Activated T-cell treated with anti-CD3 and anti-CD28 coated beads, Interleukin-2, amount 50 U/mL, for 72 hours (primary cell): ENCODE measurements at regions not wholly inside any gene's neighbourhood (a gene's known extent, or its start where the extent isn't known, plus 50 kb on each side); places are given as distances from the start of the nearest gene placed in this dataset.

ENCODE experiments used
- ATAC-seq, 2 donors: fragments of 150-1000 bp; cut with Tn5 transposase; replicated peaks in 1 of 2; 2 replicates each; pipeline ENCODE4 v1.10.0; 2021; ENCODE audit warnings: moderate library complexity in 2 of 2, mild to moderate bottlenecking in 1 of 2
- DNase-seq, 2 donors: peaks; one replicate each; pipeline ENCODE4 v3.0.0; 2021 to 2022; ENCODE audit warnings: mixed read lengths in 1 of 2
- H3K27ac Mint-ChIP-seq: one replicate; pipeline ENCODE4 v1.8.0; 2022; ENCODE audit warnings: mild to moderate bottlenecking, moderate library complexity, mixed read lengths
- H3K27me3 Mint-ChIP-seq: one replicate; pipeline ENCODE4 v1.8.0; 2022; ENCODE audit warnings: low read depth, mixed read lengths
- H3K36me3 Mint-ChIP-seq, 2 donors: one replicate each; pipeline ENCODE4 v1.8.0; 2022; ENCODE audit warnings: mixed read lengths in 2 of 2, mild to moderate bottlenecking in 1 of 2; ENCODE audit not compliant: insufficient read depth in 2 of 2
- H3K4me1 Mint-ChIP-seq: one replicate; pipeline ENCODE4 v1.8.0; 2022; ENCODE audit warnings: low read depth, mixed read lengths
- H3K4me3 Mint-ChIP-seq, 2 donors: one replicate each; pipeline ENCODE4 v1.8.0; 2022; ENCODE audit warnings: mild to moderate bottlenecking in 2 of 2, mixed read lengths in 2 of 2, moderate library complexity in 2 of 2
- H3K9me3 Mint-ChIP-seq, 2 donors: one replicate each; pipeline ENCODE4 v1.8.0; 2022; ENCODE audit warnings: mixed read lengths in 2 of 2

GRCh38 chr7:156478486-156478885, 162.1 kb upstream of the RNF32 start:
- Mint-ChIP-seq H3K27ac (no peak overlapping the region), H3K36me3 (no peaks in the 10 kb centered on the region), H3K27me3 (peaks cover 43% of the 10 kb centered on the region), H3K9me3 (no peaks in the 10 kb centered on the region), H3K4me1 (no peaks in the 10 kb centered on the region), H3K4me3 (no peak overlapping the region)
- no peak for ATAC-seq
- DNase-seq, result no peak

- no peaks in the 10 kb centered on the region for H3K36me3 Mint-ChIP-seq
- H3K4me1 Mint-ChIP-seq, result no peaks in the 10 kb centered on the region
- ATAC-seq, result no peak
- peaks cover 57% of the 10 kb centered on the region for H3K27me3 Mint-ChIP-seq
- no peak overlapping the region for H3K4me3 Mint-ChIP-seq
- no peak overlapping the region for H3K27ac Mint-ChIP-seq
- DNase-seq, result no peak
- no peaks in the 10 kb centered on the region for H3K9me3 Mint-ChIP-seq
Observed at GRCh38 chr7:156475666-156476065, 164.9 kb upstream of the RNF32 start.

- no peak for DNase-seq
- no peak overlapping the region for H3K4me3 Mint-ChIP-seq
- H3K27ac Mint-ChIP-seq, result no peak overlapping the region
- no peaks in the 10 kb centered on the region for H3K36me3 Mint-ChIP-seq
- peaks cover 57% of the 10 kb centered on the region for H3K27me3 Mint-ChIP-seq
- no peaks in the 10 kb centered on the region for H3K9me3 Mint-ChIP-seq
- no peak for ATAC-seq
- H3K4me1 Mint-ChIP-seq, result no peaks in the 10 kb centered on the region
Observed at GRCh38 chr7:156475179-156475578, 165.4 kb upstream of the RNF32 start.

DNA sequence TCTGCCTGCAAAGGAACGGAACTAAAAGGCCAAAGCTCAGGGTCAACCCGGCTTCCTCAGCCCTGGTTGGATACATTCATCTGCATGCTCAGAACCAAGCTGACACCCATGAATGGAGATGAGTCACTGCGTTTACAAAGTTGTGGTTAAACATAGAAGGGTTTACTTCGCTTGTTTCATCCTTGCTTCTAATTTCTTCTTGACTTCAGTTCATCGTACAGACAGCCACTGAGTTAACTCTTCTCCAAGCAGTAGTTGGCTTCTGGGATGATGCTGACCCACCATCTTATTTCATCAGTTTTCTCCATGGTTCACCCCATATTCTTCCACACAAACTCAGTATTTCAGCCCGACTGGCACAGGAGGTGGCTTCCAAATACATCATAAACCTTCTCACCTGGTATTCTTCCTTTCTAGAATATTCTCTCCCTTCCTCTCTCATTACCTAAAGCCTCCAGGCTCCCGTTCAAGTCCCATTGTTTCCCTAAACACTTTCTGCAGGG, 166.3 kb upstream of the RNF32 start:
- no peak overlapping the region for H3K27ac Mint-ChIP-seq
- DNase-seq (no peak), ATAC-seq (no peak)
- peaks cover 51% of the 10 kb centered on the region for H3K27me3 Mint-ChIP-seq
- no peaks in the 10 kb centered on the region for H3K36me3 Mint-ChIP-seq
- H3K9me3 Mint-ChIP-seq, result no peaks in the 10 kb centered on the region
- H3K4me3 Mint-ChIP-seq, result no peak overlapping the region
- no peaks in the 10 kb centered on the region for H3K4me1 Mint-ChIP-seq

GRCh38 chr7:156473476-156474240, 166.9 kb upstream of the RNF32 start:
- ATAC-seq, result no peak
- no peaks in the 10 kb centered on the region for H3K4me1 Mint-ChIP-seq

GRCh38 chr7:156472267-156472666, 168.3 kb upstream of the RNF32 start:
- H3K4me3 Mint-ChIP-seq, result no peak overlapping the region
- DNase-seq (no peak), ATAC-seq (no peak)
- H3K36me3 Mint-ChIP-seq, result no peaks in the 10 kb centered on the region
- no peaks in the 10 kb centered on the region for H3K9me3 Mint-ChIP-seq
- H3K27me3 Mint-ChIP-seq, result peaks cover 39% of the 10 kb centered on the region
- H3K4me1 Mint-ChIP-seq, result no peaks in the 10 kb centered on the region
- H3K27ac Mint-ChIP-seq, result no peak overlapping the region

More at GRCh38 chr7:156473476-156474240, 166.9 kb upstream of the RNF32 start:
- Mint-ChIP-seq H3K4me3 (no peak overlapping the region), H3K27me3 (peaks cover 46% of the 10 kb centered on the region), H3K9me3 (no peaks in the 10 kb centered on the region), H3K36me3 (no peaks in the 10 kb centered on the region), H3K27ac (no peak overlapping the region)
- peak; percentile 16 to 39 for DNase-seq

DNA sequence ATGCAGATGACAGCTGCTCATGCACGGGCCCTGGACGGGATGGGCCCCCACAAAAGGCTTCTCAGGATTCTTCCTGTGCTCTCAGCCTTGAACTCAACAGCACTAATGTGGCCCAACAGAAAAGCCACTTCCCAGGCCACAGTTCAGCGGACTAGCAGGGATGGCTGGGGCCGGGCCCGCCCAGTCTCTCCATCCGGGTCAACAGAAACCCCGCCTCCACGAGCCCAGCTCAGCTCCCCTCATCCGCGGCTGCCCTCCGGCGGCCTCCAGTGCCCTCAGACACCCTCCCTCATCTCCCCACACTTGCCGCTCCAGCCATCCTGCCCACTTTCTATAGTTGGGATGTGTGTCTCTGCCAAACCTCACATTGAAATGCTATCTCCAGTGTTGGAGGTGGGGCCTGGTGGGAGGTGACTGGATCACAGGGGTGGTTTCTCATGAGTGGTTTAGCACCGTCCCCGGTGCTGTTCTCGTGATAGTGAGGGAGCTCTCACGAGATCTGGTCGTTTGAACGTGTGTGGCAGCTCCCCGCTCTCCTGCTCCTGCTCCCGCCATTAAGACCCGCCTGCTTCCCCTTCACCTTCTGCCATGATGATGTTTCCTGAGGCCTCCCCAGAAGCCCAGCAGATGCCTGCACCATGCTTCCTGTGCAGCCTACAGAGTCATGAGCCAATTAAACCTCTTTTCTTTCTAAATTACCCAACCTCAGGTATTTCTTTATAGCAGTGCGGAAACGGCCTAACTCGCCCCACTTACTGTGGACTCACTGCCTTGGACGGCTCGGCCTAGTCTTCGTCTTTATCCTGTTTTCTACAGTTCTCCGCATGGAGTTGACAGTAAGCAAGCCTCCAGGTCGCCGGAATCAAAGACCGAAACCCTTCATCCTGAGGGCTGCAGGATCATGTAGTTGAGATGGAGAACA, 169.9 kb upstream of the RNF32 start:
- ATAC-seq (no peak), DNase-seq (no peak)
- Mint-ChIP-seq H3K4me3 (no peak overlapping the region), H3K9me3 (no peaks in the 10 kb centered on the region), H3K27ac (no peak overlapping the region), H3K36me3 (no peaks in the 10 kb centered on the region), H3K27me3 (peaks cover 34% of the 10 kb centered on the region), H3K4me1 (no peaks in the 10 kb centered on the region)

- H3K27me3 Mint-ChIP-seq, result peaks cover 4% of the 10 kb centered on the region
- H3K4me3 Mint-ChIP-seq, result no peak overlapping the region
- DNase-seq (no peak), ATAC-seq (no peak)
- no peaks in the 10 kb centered on the region for H3K9me3 Mint-ChIP-seq
- no peaks in the 10 kb centered on the region for H3K36me3 Mint-ChIP-seq
- H3K27ac Mint-ChIP-seq, result no peak overlapping the region
- no peaks in the 10 kb centered on the region for H3K4me1 Mint-ChIP-seq
Observed at GRCh38 chr7:156466955-156467625, 173.5 kb upstream of the RNF32 start.

- Mint-ChIP-seq H3K36me3 (no peaks in the 10 kb centered on the region), H3K27me3 (peaks cover 7% of the 10 kb centered on the region), H3K4me3 (no peak overlapping the region), H3K4me1 (no peaks in the 10 kb centered on the region), H3K9me3 (no peaks in the 10 kb centered on the region), H3K27ac (no peak overlapping the region)
- DNase-seq, result no peak
- no peak for ATAC-seq
Observed at GRCh38 chr7:156466272-156466671, 174.3 kb upstream of the RNF32 start.

DNA sequence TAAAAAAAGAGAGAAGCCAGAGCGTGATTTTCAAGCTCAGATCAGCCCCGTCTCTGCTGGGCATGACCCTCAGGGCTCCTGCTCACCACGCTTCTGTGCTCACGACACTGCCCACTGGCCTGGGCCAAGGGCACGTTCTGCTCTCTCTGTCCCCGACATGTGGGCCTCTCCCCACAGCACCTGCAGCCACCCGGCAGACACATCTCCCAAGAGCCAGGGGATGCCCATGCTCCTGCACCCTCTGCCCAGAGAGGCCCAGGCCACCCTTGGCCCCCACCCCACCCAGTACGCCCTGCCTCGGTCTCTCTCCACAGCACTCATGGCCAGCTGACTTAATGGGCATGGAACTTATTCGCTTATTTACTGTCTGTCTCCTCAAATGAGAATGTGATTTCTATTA, 175.4 kb upstream of the RNF32 start:
- H3K27ac Mint-ChIP-seq, result no peak overlapping the region
- DNase-seq, result no peak
- no peaks in the 10 kb centered on the region for H3K36me3 Mint-ChIP-seq
- ATAC-seq, result no peak
- H3K4me1 Mint-ChIP-seq, result no peaks in the 10 kb centered on the region
- no peak overlapping the region for H3K4me3 Mint-ChIP-seq
- H3K27me3 Mint-ChIP-seq, result peaks cover 7% of the 10 kb centered on the region
- H3K9me3 Mint-ChIP-seq, result no peaks in the 10 kb centered on the region

GRCh38 chr7:156464339-156464738, 176.2 kb upstream of the RNF32 start:
- ATAC-seq, result no peak
- no peak overlapping the region for H3K27ac Mint-ChIP-seq
- no peak for DNase-seq
- H3K9me3 Mint-ChIP-seq, result no peaks in the 10 kb centered on the region
- no peak overlapping the region for H3K4me3 Mint-ChIP-seq
- H3K27me3 Mint-ChIP-seq, result peaks cover 7% of the 10 kb centered on the region
- H3K4me1 Mint-ChIP-seq, result no peaks in the 10 kb centered on the region
- H3K36me3 Mint-ChIP-seq, result no peaks in the 10 kb centered on the region

GRCh38 chr7:156463280-156463679, 177.3 kb upstream of the RNF32 start:
- Mint-ChIP-seq H3K27me3 (peaks cover 7% of the 10 kb centered on the region), H3K27ac (no peak overlapping the region), H3K4me1 (no peaks in the 10 kb centered on the region), H3K4me3 (no peak overlapping the region), H3K36me3 (no peaks in the 10 kb centered on the region), H3K9me3 (no peaks in the 10 kb centered on the region)
- ATAC-seq, result no peak
- no peak for DNase-seq
